ENCODE measurements at regions not wholly inside any gene's neighbourhood (a gene's known extent, or its start where the extent isn't known, plus 50 kb on each side); places are given as distances from the start of the nearest gene placed in this dataset.

DNA sequence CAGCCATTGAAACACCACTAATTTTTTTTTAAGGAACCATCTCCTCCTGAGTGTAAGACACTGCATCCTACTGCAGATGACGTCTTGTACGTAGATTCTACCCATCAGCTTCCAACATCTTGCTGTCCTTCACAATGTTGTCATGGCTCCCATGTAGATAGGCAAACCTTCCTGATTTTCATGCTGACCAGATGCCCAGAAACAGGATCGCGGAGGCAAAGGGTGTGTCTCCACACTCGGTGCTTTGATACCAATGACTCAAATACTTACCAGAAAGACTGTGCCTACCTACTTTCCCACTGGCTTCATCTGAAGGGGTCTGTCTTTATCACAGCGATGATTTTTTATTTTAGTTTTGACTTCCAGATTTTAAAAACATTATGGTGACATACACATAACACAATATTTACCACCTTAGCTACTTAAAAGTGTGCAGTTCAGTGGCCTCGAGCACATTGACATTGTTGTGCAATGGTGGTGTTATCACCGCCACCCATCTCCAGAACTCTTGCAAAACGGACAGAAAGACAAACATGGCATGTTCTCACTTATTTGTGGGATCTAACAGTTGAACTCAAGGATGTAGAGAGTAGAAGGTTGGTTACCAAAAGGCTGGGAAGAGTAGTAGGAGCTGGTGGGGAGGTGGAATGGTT, 94.0 kb upstream of the PEG3 start:
- TF ChIP-seq PHF8 (conservative IDR thresholded peaks at IDR 0.05; ENCODE audit: low read depth, low read length): no peak
- no peak for TF ChIP-seq SRF (IDR thresholded peaks at IDR 0.05; ENCODE audit: low read depth, low read length)
- TF ChIP-seq HDAC6 (IDR thresholded peaks at IDR 0.05; ENCODE audit: low read depth, low read length): no peak
- Histone ChIP-seq H2AFZ (ENCODE audit: low read length) (no peak overlapping the region), H3K4ac (replicated peaks; ENCODE audit: insufficient read length, low read depth, low read length) (no peak overlapping the region), H4K8ac (ENCODE audit: extremely low read depth, insufficient read depth, low read length) (no peak overlapping the region), H2BK20ac (ENCODE audit: low read length) (no peak overlapping the region), H3K23ac (ENCODE audit: insufficient read length) (no peak overlapping the region), H2BK120ac (replicated peaks; ENCODE audit: low read depth, low read length) (no peak overlapping the region), H2BK12ac (ENCODE audit: low read depth, low read length) (no peak overlapping the region), H3K79me1 (ENCODE audit: low read depth, low read length) (no peaks in the 10 kb centered on the region), H3K4me3 (ENCODE audit: extremely low read depth in 1 of 4, insufficient read depth in 2 of 4, low read depth in 3 of 4, low read length in 4 of 4) (no peak overlapping the region), H3K14ac (ENCODE audit: insufficient read length) (no peak overlapping the region), H2BK5ac (ENCODE audit: low read depth, low read length) (no peak overlapping the region), H2AK5ac (ENCODE audit: low read depth, low read length) (no peak overlapping the region), H3K9me3 (ENCODE audit: insufficient read depth in 2 of 2, low read depth in 1 of 2, low read length in 1 of 2) (peaks cover 73 to 85% of the 10 kb centered on the region in 2 experiments), H4K20me1 (replicated peaks in 1 of 2; ENCODE audit: control insufficient read depth in 1 of 2, insufficient read depth in 2 of 2, low read length in 2 of 2) (no peaks in the 10 kb centered on the region), H3K56ac (replicated peaks; ENCODE audit: insufficient read length, low read depth, low read length) (no peak overlapping the region), H3K27ac (ENCODE audit: low read depth, low read length) (no peak overlapping the region), H4K5ac (ENCODE audit: insufficient read length, low read depth, low read length) (no peak overlapping the region), H3K27me3 (replicated peaks in 1 of 4; ENCODE audit: control insufficient read depth in 3 of 4, extremely low read depth in 1 of 4, insufficient read depth in 3 of 4, low read length in 3 of 4) (no peaks in the 10 kb centered on the region), H3K23me2 (ENCODE audit: low read depth, low read length) (no peaks in the 10 kb centered on the region), H3K4me2 (ENCODE audit: insufficient read depth in 1 of 2, low read depth in 2 of 2, low read length in 2 of 2) (no peak overlapping the region), H2BK15ac (ENCODE audit: low read length) (no peak overlapping the region), H3K36me3 (ENCODE audit: control insufficient read depth in 2 of 4, insufficient read depth in 4 of 4, low read length in 3 of 4) (no peaks in the 10 kb centered on the region), H4K91ac (replicated peaks; ENCODE audit: insufficient read length, low read length) (no peak overlapping the region), H3K9ac (replicated peaks in 1 of 4; ENCODE audit: extremely low read depth in 1 of 4, low read depth in 3 of 4, low read length in 3 of 4) (no peak overlapping the region), H3K18ac (ENCODE audit: extremely low read depth, low read length) (no peak overlapping the region), H3K79me2 (ENCODE audit: control insufficient read depth in 1 of 2, insufficient read depth in 2 of 2, low read length in 2 of 2) (no peaks in the 10 kb centered on the region), H3K4me1 (replicated peaks in 1 of 4; ENCODE audit: control insufficient read depth in 3 of 4, insufficient read depth in 4 of 4, low read length in 3 of 4) (no peaks in the 10 kb centered on the region)
- FAIRE-seq: no peak
- DNase-seq (ENCODE audit: low read depth in 1 of 2, low spot score in 2 of 2): no peak
- ChIA-PET CTCF (ENCODE audit: partially characterized antibody) (no interaction called here), POLR2A (ENCODE audit: partially characterized antibody) (no interaction called here)
- WGBS, 2 experiments (ENCODE audit: extremely low coverage in 1 of 2, insufficient coverage in 1 of 2, insufficient read length in 1 of 2, insufficient replicate concordance in 2 of 2, low coverage in 1 of 2, low lambda C conversion rate in 2 of 2, missing lambda C conversion rate in 1 of 2): 71% methylated on average over 9 of the region's 9 CpGs; no CpG with 5 or more reads in 1 of the 2 experiments
